Activated gamma-delta T cell (primary cell): ENCODE measurements at regions not wholly inside any gene's neighbourhood (a gene's known extent, or its start where the extent isn't known, plus 50 kb on each side); places are given as distances from the start of the nearest gene placed in this dataset.
"Not testable (repeated sequence)": the region's sequence is repeated elsewhere in the genome, so short reads cannot be mapped to it uniquely, and the experiment has no call there.

Experiments used
- DNase-seq: peaks from one replicate; lab custom pipeline; 2025; lab: John Stamatoyannopoulos, UW

GRCh38 chr1:21385022-21385421 lies 54.9 kb upstream of the NBPF3 start:
- no peak for DNase-seq

GRCh38 chr1:21384620-21385019 lies 55.3 kb upstream of the NBPF3 start:
- DNase-seq = no peak

- no peak for DNase-seq
Measured at GRCh38 chr1:21383785-21384401, 56.0 kb upstream of the NBPF3 start.

GRCh38 chr1:21381354-21381753 lies 58.6 kb upstream of the NBPF3 start:
- DNase-seq = no peak

GRCh38 chr1:21380147-21380546 lies 59.8 kb upstream of the NBPF3 start:
- DNase-seq = not testable (repeated sequence)

GRCh38 chr1:21379571-21379970 lies 60.4 kb upstream of the NBPF3 start:
- DNase-seq = no peak

- DNase-seq = no peak
Measured at GRCh38 chr1:21378705-21379494, 61.0 kb upstream of the NBPF3 start.

- no peak for DNase-seq
Measured at GRCh38 chr1:21372383-21372782, 67.6 kb upstream of the NBPF3 start.

GRCh38 chr1:21369905-21370304 lies 70.0 kb upstream of the NBPF3 start:
- DNase-seq = no peak

- peak; percentile 23 for DNase-seq
Measured at GRCh38 chr1:21368515-21369289, 71.2 kb upstream of the NBPF3 start.

- DNase-seq = not testable (repeated sequence)
Measured at GRCh38 chr1:21367973-21368514, 71.9 kb upstream of the NBPF3 start.

GRCh38 chr1:21366288-21366687 lies 73.6 kb upstream of the NBPF3 start:
- DNase-seq = no peak

GRCh38 chr1:21365036-21365435 lies 74.8 kb upstream of the ECE1 start:
- DNase-seq = no peak

GRCh38 chr1:21362096-21362495 lies 71.8 kb upstream of the ECE1 start:
- no peak for DNase-seq

- no peak for DNase-seq
Measured at GRCh38 chr1:21361506-21361905, 71.2 kb upstream of the ECE1 start.

GRCh38 chr1:21357161-21357560 lies 66.9 kb upstream of the ECE1 start:
- no peak for DNase-seq

GRCh38 chr1:21355956-21356355 lies 65.7 kb upstream of the ECE1 start:
- no peak for DNase-seq

- DNase-seq = no peak
Measured at GRCh38 chr1:21352586-21352985, 62.3 kb upstream of the ECE1 start.

- no peak for DNase-seq
Measured at GRCh38 chr1:21351901-21352300, 61.6 kb upstream of the ECE1 start.

- no peak for DNase-seq
Measured at GRCh38 chr1:21350202-21350885, 60.1 kb upstream of the ECE1 start.

- no peak for DNase-seq
Measured at GRCh38 chr1:21349693-21350092, 59.4 kb upstream of the ECE1 start.

- no peak for DNase-seq
Measured at GRCh38 chr1:21347072-21347581, 56.9 kb upstream of the ECE1 start.
